Gastroesophageal sphincter (tissue), 4 donors: ENCODE measurements at regions not wholly inside any gene's neighbourhood (a gene's known extent, or its start where the extent isn't known, plus 50 kb on each side); places are given as distances from the start of the nearest gene placed in this dataset.

Experiments
- ATAC-seq: fragments of 150-250 bp; one replicate; pipeline ENCODE4 v1.9.1; 2016; ENCODE audit warnings: mild to moderate bottlenecking, moderate library complexity
- H3K27ac ChIP-seq, 4 donors: fragments of 200-600 bp; sonication (generic) in 3 of 4; 1 replicate in 3 of 4; 2 replicates in 1 of 4; pipeline ENCODE4 v1.5.1; 2016 to 2019
- H3K27me3 ChIP-seq: fragments of 200-600 bp; sonication (generic); one replicate; pipeline ENCODE4 v1.5.1; 2019
- H3K36me3 ChIP-seq, 2 donors: fragments of 200-600 bp; sonication (generic); one replicate each; pipeline ENCODE4 v1.5.1; 2019; ENCODE audit warnings: control low read depth in 1 of 2
- H3K4me1 ChIP-seq, 3 donors: fragments of 200-600 bp; sonication (generic); 1 replicate in 2 of 3; 2 replicates in 1 of 3; pipeline ENCODE4 v1.5.1; 2016 to 2019; ENCODE audit warnings: control low read depth in 2 of 3
- H3K4me3 ChIP-seq, 2 donors: fragments of 200-600 bp; sonication (generic); one replicate each; pipeline ENCODE4 v1.5.1; 2019; ENCODE audit warnings: mild to moderate bottlenecking in 1 of 2, moderate library complexity in 1 of 2
- H3K9me3 ChIP-seq, 3 donors: fragments of 200-600 bp; sonication (generic); one replicate each; pipeline ENCODE4 v1.5.1; 2017 to 2019; ENCODE audit warnings: control low read depth in 2 of 3
- EP300 ChIP-seq: sonication (generic); formaldehyde crosslinking; IDR thresholded peaks from one replicate; pipeline ENCODE4 v1.6.1; 2017; ENCODE audit warnings: antibody characterized with exemption, mild to moderate bottlenecking
- POLR2A ChIP-seq, 2 donors: fragments of 450-650 bp; IDR thresholded peaks; one replicate each; pipeline ENCODE4 v1.6.1; 2017; ENCODE audit warnings: antibody characterized with exemption in 2 of 2, mild to moderate bottlenecking in 2 of 2, moderate library complexity in 1 of 2
- POLR2AphosphoS5 ChIP-seq: sonication (generic); formaldehyde crosslinking; IDR thresholded peaks from one replicate; pipeline ENCODE4 v1.6.1; 2017; ENCODE audit warnings: antibody characterized with exemption
- WGBS, 2 donors: methylation state at CpG; one replicate each; pipeline ENCODE4 v1.1.5; 2018; ENCODE audit warnings: low coverage in 1 of 2; 5-methylcytosine and 5-hydroxymethylcytosine counted together
- TF ChIP-seq, protein P1 (sequence below), 4 experiments: fragments of 200-600 bp in 2 of 4; fragments of 450-650 bp in 2 of 4; sonication (generic) in 1 of 4; IDR thresholded peaks; one replicate each; pipeline ENCODE4 v1.5.1; 2017 to 2019; ENCODE audit warnings: antibody characterized with exemption in 4 of 4, mild to moderate bottlenecking in 2 of 4, moderate library complexity in 2 of 4

DNA sequence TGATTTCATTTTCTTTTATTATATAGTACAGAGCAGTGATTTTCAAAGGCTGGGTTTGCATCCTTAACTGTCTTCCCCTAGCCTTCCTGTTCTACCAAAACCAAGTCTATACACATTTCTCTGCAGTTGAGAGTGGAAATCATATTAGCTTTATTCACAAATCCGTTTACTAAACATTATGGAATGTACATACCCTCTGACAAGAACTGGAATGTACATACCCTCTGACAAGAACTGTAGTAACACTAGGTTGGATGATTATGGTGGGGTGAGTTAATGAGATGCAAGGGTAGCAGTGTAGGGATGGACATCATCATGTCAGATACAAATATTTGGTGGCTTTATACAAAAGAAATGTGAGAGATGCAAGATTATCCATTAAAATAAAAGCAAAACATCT lies 154.8 kb downstream of the CYB561 start:
- no peak overlapping the region for H3K27ac ChIP-seq
- no peak for ATAC-seq
- no peaks in the 10 kb centered on the region for H3K36me3 ChIP-seq
- 92 to 100% methylated on average over 1 of the region's 1 CpG for WGBS, 2 donors
- no peaks in the 10 kb centered on the region for H3K27me3 ChIP-seq
- no peak overlapping the region for H3K4me3 ChIP-seq
- peaks cover 0 to 15% (median 0%) of the 10 kb centered on the region in 3 donors for H3K9me3 ChIP-seq
- TF ChIP-seq, protein P1, sequence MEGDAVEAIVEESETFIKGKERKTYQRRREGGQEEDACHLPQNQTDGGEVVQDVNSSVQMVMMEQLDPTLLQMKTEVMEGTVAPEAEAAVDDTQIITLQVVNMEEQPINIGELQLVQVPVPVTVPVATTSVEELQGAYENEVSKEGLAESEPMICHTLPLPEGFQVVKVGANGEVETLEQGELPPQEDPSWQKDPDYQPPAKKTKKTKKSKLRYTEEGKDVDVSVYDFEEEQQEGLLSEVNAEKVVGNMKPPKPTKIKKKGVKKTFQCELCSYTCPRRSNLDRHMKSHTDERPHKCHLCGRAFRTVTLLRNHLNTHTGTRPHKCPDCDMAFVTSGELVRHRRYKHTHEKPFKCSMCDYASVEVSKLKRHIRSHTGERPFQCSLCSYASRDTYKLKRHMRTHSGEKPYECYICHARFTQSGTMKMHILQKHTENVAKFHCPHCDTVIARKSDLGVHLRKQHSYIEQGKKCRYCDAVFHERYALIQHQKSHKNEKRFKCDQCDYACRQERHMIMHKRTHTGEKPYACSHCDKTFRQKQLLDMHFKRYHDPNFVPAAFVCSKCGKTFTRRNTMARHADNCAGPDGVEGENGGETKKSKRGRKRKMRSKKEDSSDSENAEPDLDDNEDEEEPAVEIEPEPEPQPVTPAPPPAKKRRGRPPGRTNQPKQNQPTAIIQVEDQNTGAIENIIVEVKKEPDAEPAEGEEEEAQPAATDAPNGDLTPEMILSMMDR (IDR thresholded peaks at IDR 0.05), result no peak
- no peak for TF ChIP-seq POLR2AphosphoS5
- TF ChIP-seq EP300, result no peak
- peaks cover 0 to 33% (median 6%) of the 10 kb centered on the region in 3 donors for H3K4me1 ChIP-seq

DNA sequence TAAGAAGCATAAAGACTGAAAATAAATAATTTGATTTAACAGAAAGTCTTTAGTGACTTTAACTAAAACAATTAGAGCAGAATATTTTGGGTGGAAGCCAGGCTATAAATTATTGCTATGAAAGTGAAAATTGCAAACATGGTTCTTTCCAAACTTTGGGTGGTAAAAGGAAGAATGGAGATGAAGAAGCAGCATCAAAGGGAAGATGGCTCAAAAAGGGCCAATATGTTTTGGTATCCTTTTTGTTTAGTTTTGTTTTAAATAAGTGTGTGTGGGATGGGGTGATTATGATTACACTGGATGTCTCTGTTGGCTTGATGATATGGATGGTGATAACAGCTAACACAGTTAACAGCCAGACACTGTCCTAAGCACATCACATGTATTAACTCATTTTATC lies 153.7 kb downstream of the CYB561 start:
- Histone ChIP-seq H3K4me3 (no peak overlapping the region), H3K27ac (no peak overlapping the region), H3K27me3 (no peaks in the 10 kb centered on the region), H3K9me3 (peaks cover 0 to 9% (median 0%) of the 10 kb centered on the region in 3 donors), H3K4me1 (peaks cover 0 to 33% (median 6%) of the 10 kb centered on the region in 3 donors), H3K36me3 (no peaks in the 10 kb centered on the region)
- no peak for TF ChIP-seq POLR2AphosphoS5
- TF ChIP-seq, protein P1 (IDR thresholded peaks at IDR 0.05), result no peak
- TF ChIP-seq EP300, result no peak
- TF ChIP-seq POLR2A (IDR thresholded peaks at IDR 0.05), result no peak
- no peak for ATAC-seq

DNA sequence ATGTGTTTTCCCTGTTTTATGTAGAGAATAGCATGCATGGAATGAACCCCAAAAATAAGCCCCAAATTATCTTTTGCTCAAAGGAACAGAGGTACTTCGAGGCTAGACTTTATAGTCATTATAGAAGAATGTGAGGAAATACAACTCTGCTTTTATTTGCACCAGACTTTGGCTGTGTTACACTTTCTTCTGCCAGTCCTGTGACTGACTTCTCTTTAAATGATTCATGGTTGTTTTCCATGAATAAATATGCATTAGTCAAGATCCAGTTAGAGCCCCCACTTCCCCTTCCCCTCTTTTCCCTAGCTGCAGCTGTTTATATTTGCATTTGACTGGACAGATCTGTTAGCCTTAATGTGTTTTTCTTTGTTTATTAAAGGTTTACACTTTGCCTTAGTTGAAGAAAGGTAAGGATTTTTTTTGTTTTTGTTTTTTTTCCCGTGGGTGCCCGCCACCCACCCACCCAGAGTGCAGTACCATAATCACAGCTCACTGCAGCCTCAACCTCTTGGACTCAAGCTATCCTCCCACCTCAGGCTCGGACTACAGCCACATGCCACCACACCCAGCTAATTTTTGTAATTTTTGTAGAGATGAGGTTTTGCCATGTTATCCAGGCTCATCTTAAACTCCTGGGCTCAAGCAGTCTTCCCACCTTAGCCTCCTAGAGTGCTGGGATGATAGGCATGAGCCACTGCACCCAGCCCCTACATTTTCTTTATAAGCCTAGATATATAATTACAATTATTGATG lies 152.6 kb downstream of the CYB561 start:
- H3K9me3 ChIP-seq, result peaks cover 0 to 9% (median 0%) of the 10 kb centered on the region in 3 donors
- H3K36me3 ChIP-seq, result no peaks in the 10 kb centered on the region
- H3K4me1 ChIP-seq, result peaks cover 0 to 33% (median 6%) of the 10 kb centered on the region in 3 donors
- H3K4me3 ChIP-seq, result no peak overlapping the region
- no peaks in the 10 kb centered on the region for H3K27me3 ChIP-seq
- no peak for TF ChIP-seq POLR2A (IDR thresholded peaks at IDR 0.05)
- no peak for TF ChIP-seq POLR2AphosphoS5
- no peak for TF ChIP-seq EP300
- TF ChIP-seq, protein P1 (IDR thresholded peaks at IDR 0.05), result no peak
- H3K27ac ChIP-seq, result peak overlapping the region in 1 of 4 donors; percentile 7
- WGBS, 2 donors, result 38 to 48% methylated on average over 2 to 3 of the region's 4 CpGs
- no peak for ATAC-seq

DNA sequence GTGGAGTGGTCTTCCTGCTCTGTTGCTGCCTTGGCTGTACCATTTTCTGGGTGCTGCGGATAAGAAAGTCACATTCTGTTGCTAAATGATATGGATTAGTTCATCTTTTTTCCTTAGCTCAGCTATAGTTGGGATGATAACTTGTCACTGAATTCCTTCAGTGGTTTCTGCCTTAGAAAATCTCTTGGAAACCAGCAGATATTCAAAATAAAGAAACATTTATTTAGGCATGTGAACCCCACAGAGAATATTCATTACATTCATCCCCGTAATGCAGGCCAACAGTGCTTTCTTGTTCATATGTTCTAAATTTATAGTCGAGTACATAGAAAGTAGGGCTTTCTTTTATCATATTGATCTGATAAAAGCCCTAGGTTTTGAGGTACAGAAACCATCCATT lies 151.3 kb downstream of the CYB561 start:
- WGBS, 2 donors, result 64 to 75% methylated on average over 3 of the region's 3 CpGs
- TF ChIP-seq POLR2A (IDR thresholded peaks at IDR 0.05) (no peak), EP300 (no peak), POLR2AphosphoS5 (no peak)
- TF ChIP-seq, protein P1 (IDR thresholded peaks at IDR 0.05), result no peak
- ATAC-seq, result no peak
- H3K36me3 ChIP-seq, result no peaks in the 10 kb centered on the region
- H3K27me3 ChIP-seq, result no peaks in the 10 kb centered on the region
- peaks cover 0 to 33% (median 6%) of the 10 kb centered on the region in 3 donors for H3K4me1 ChIP-seq
- no peak overlapping the region for H3K4me3 ChIP-seq
- no peak overlapping the region for H3K27ac ChIP-seq
- peaks cover 0 to 9% (median 0%) of the 10 kb centered on the region in 3 donors for H3K9me3 ChIP-seq

DNA sequence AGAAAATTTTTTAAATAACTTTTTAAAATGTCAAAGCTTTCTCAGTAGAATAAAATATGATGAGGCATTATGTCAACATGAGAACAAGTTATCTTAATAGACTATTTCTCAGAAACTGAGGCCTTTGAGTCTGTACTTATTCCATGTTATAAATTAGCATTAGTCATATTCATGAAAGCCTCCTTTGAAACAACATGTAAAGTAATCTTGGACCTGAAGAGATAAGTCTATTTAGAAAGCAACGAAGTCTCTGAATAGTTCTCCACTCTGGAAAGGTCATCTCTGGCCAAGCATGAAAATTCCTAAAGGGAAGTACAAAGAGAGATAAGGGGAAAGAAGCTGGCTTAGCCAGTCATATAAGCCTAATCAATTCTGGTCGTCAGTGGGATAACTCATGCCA lies 150.8 kb downstream of the CYB561 start:
- no peak for ATAC-seq
- 25 to 76% methylated on average over 2 of the region's 2 CpGs for WGBS, 2 donors
- Histone ChIP-seq H3K36me3 (no peaks in the 10 kb centered on the region), H3K4me1 (peaks cover 0 to 30% (median 6%) of the 10 kb centered on the region in 3 donors), H3K27ac (no peak overlapping the region), H3K27me3 (no peaks in the 10 kb centered on the region), H3K9me3 (peaks cover 0 to 9% (median 0%) of the 10 kb centered on the region in 3 donors), H3K4me3 (no peak overlapping the region)
- TF ChIP-seq EP300 (no peak), POLR2A (IDR thresholded peaks at IDR 0.05) (no peak), POLR2AphosphoS5 (no peak)
- TF ChIP-seq, protein P1 (IDR thresholded peaks at IDR 0.05), result no peak
